ENCODE measurements at regions not wholly inside any gene's neighbourhood (a gene's known extent, or its start where the extent isn't known, plus 50 kb on each side); places are given as distances from the start of the nearest gene placed in this dataset.

DNA sequence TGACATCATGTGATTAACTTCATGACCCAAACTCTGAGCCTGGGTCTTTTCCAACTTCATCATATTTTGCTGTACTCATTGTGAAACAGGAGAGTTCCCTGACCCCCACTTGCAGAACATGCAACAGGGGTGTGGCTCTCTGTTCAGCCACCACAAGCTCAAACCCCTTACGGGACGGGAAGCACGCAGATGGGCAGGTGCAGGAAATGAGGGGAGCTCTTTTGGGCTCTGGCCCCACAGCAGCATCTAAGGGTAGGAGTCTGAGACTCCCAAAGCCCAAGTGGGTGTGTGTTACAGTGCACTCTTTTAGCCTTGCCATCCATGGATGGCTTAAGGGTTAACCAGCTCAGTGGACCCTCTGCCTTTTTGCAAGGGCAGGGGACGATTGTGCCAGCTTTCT, 599.5 kb upstream of the SMIM31 start:
- H3K27ac ChIP-seq (ENCODE audit: low read length) = no peak overlapping the region
- no peaks in the 10 kb centered on the region for H3K9me3 ChIP-seq (ENCODE audit: low read length)
- no peak overlapping the region for H3K9ac ChIP-seq (ENCODE audit: low read length)
- H3K79me2 ChIP-seq (replicated peaks; ENCODE audit: insufficient read depth, low read length) = no peaks in the 10 kb centered on the region
- no peak overlapping the region for H3K4me2 ChIP-seq (ENCODE audit: low read length)
- no peaks in the 10 kb centered on the region for H3K36me3 ChIP-seq (ENCODE audit: insufficient read depth, low read length)
- H2AFZ ChIP-seq (ENCODE audit: low read depth, low read length) = no peak overlapping the region
- no peaks in the 10 kb centered on the region for H3K27me3 ChIP-seq (ENCODE audit: insufficient read depth, low read depth, low read length)
- no peaks in the 10 kb centered on the region for H4K20me1 ChIP-seq (ENCODE audit: insufficient read depth)
- TF ChIP-seq, protein P1, sequence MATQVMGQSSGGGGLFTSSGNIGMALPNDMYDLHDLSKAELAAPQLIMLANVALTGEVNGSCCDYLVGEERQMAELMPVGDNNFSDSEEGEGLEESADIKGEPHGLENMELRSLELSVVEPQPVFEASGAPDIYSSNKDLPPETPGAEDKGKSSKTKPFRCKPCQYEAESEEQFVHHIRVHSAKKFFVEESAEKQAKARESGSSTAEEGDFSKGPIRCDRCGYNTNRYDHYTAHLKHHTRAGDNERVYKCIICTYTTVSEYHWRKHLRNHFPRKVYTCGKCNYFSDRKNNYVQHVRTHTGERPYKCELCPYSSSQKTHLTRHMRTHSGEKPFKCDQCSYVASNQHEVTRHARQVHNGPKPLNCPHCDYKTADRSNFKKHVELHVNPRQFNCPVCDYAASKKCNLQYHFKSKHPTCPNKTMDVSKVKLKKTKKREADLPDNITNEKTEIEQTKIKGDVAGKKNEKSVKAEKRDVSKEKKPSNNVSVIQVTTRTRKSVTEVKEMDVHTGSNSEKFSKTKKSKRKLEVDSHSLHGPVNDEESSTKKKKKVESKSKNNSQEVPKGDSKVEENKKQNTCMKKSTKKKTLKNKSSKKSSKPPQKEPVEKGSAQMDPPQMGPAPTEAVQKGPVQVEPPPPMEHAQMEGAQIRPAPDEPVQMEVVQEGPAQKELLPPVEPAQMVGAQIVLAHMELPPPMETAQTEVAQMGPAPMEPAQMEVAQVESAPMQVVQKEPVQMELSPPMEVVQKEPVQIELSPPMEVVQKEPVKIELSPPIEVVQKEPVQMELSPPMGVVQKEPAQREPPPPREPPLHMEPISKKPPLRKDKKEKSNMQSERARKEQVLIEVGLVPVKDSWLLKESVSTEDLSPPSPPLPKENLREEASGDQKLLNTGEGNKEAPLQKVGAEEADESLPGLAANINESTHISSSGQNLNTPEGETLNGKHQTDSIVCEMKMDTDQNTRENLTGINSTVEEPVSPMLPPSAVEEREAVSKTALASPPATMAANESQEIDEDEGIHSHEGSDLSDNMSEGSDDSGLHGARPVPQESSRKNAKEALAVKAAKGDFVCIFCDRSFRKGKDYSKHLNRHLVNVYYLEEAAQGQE (IDR thresholded peaks at IDR 0.05; ENCODE audit: borderline replicate concordance) = no peak
- TF ChIP-seq RAD21 (conservative IDR thresholded peaks at IDR 0.05) = no peak
- no peak overlapping the region for H3K4me3 ChIP-seq (ENCODE audit: low read length)
- H3F3A ChIP-seq (ENCODE audit: insufficient read depth, low read length, poor library complexity, severe bottlenecking) = no peaks in the 10 kb centered on the region
- no peaks in the 10 kb centered on the region for H3K9me2 ChIP-seq (ENCODE audit: insufficient read depth, low read length)

DNA sequence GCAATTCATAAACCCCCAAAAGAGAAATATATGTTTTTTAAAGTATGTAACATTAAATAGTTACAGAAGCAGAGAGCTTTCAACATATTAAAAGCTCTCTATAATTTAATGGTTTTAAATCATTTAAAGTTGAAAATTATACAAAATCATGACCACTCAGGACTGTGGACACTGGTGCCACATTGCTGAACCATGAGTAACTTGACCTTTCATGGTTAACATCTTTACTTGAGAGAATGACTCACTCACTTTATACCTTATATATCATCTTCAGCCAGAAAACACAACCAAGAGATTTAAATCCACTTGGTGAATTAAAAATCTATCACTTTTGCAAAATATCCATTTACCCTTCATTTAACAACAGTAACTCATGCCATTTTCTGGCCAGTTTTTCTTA, 584.3 kb upstream of the SMIM31 start:
- Histone ChIP-seq H3K9me2 (ENCODE audit: insufficient read depth, low read length) (no peaks in the 10 kb centered on the region), H3F3A (ENCODE audit: insufficient read depth, low read length, poor library complexity, severe bottlenecking) (no peaks in the 10 kb centered on the region), H3K4me2 (ENCODE audit: low read length) (no peak overlapping the region), H4K20me1 (ENCODE audit: insufficient read depth) (no peaks in the 10 kb centered on the region), H3K4me3 (ENCODE audit: low read length) (no peak overlapping the region), H3K36me3 (ENCODE audit: insufficient read depth, low read length) (no peaks in the 10 kb centered on the region), H3K79me2 (replicated peaks; ENCODE audit: insufficient read depth, low read length) (no peaks in the 10 kb centered on the region), H2AFZ (ENCODE audit: low read depth, low read length) (no peak overlapping the region), H3K9ac (ENCODE audit: low read length) (no peak overlapping the region), H3K27ac (ENCODE audit: low read length) (no peak overlapping the region), H3K27me3 (ENCODE audit: insufficient read depth, low read depth, low read length) (no peaks in the 10 kb centered on the region), H3K9me3 (ENCODE audit: low read length) (no peaks in the 10 kb centered on the region)
- TF ChIP-seq, protein P2, sequence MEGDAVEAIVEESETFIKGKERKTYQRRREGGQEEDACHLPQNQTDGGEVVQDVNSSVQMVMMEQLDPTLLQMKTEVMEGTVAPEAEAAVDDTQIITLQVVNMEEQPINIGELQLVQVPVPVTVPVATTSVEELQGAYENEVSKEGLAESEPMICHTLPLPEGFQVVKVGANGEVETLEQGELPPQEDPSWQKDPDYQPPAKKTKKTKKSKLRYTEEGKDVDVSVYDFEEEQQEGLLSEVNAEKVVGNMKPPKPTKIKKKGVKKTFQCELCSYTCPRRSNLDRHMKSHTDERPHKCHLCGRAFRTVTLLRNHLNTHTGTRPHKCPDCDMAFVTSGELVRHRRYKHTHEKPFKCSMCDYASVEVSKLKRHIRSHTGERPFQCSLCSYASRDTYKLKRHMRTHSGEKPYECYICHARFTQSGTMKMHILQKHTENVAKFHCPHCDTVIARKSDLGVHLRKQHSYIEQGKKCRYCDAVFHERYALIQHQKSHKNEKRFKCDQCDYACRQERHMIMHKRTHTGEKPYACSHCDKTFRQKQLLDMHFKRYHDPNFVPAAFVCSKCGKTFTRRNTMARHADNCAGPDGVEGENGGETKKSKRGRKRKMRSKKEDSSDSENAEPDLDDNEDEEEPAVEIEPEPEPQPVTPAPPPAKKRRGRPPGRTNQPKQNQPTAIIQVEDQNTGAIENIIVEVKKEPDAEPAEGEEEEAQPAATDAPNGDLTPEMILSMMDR (IDR thresholded peaks at IDR 0.05; ENCODE audit: poor library complexity, severe bottlenecking) = no peak
- no peak for TF ChIP-seq SMC3 (conservative IDR thresholded peaks at IDR 0.05; ENCODE audit: poor library complexity)
- no peak for TF ChIP-seq RAD21 (conservative IDR thresholded peaks at IDR 0.05)
- no peak for TF ChIP-seq MXI1 (conservative IDR thresholded peaks at IDR 0.05; ENCODE audit: poor library complexity, severe bottlenecking)
- no peak for TF ChIP-seq EP300 (conservative IDR thresholded peaks at IDR 0.05; ENCODE audit: poor library complexity, severe bottlenecking)
- no peak for TF ChIP-seq TAF1 (IDR thresholded peaks at IDR 0.05; ENCODE audit: low read depth)
- TF ChIP-seq POLR2AphosphoS5 (IDR thresholded peaks at IDR 0.05) = no peak
- no peak for TF ChIP-seq EZH2 (IDR thresholded peaks at IDR 0.05; ENCODE audit: borderline replicate concordance, insufficient read depth, low read length, poor library complexity, severe bottlenecking)
- TF ChIP-seq, protein P1 (IDR thresholded peaks at IDR 0.05; ENCODE audit: borderline replicate concordance) = no peak
